ENCODE measurements at regions not wholly inside any gene's neighbourhood (a gene's known extent, or its start where the extent isn't known, plus 50 kb on each side); places are given as distances from the start of the nearest gene placed in this dataset.

DNA sequence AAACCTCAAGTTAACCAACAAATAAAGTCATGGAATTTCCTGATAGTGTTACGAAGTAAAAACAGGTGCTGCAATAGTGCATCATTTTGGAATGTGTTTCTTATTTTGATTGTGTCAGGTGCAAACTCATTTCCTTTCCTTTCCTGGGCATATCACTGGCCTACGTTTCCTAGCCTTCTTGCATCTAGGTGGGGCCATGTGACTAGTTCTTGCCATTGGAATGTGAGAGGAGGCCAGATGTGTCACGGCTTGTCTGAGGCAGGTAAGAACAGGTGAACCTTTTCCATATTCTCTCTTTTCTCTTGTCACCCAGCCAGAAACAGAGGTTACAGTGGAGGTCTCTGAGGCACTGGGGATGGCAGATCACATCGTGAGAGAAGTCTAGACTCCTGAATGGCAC lies 868.0 kb downstream of the RPA4 start:
- Histone ChIP-seq H3K4me2 (ENCODE audit: low read length) (no peak overlapping the region), H4K20me1 (ENCODE audit: insufficient read depth) (no peaks in the 10 kb centered on the region), H2AFZ (ENCODE audit: low read depth, low read length, poor library complexity, severe bottlenecking) (no peak overlapping the region), H3K4me1 (ENCODE audit: control insufficient read depth in 1 of 2, insufficient read depth in 2 of 2, low read length in 2 of 2) (no peaks in the 10 kb centered on the region), H3K9me2 (ENCODE audit: insufficient read depth) (no peaks in the 10 kb centered on the region), H3K36me3 (ENCODE audit: control insufficient read depth in 1 of 2, insufficient read depth in 2 of 2, low read length in 2 of 2) (no peaks in the 10 kb centered on the region), H3K9me3 (ENCODE audit: control insufficient read depth in 1 of 2, insufficient read depth in 1 of 2, low read depth in 1 of 2, low read length in 2 of 2) (no peaks in the 10 kb centered on the region), H3K4me3 (replicated peaks in 1 of 2; ENCODE audit: low read depth in 1 of 2, low read length in 2 of 2) (no peak overlapping the region), H3K27me3 (ENCODE audit: insufficient read depth, low read length) (no peaks in the 10 kb centered on the region), H3K79me2 (ENCODE audit: insufficient read depth, low read length) (no peaks in the 10 kb centered on the region), H3K9ac (ENCODE audit: low read length) (no peak overlapping the region), H3K27ac (ENCODE audit: low read depth, low read length) (no peak overlapping the region)
- no peak for TF ChIP-seq SP1 (IDR thresholded peaks at IDR 0.05; ENCODE audit: low read depth)
- TF ChIP-seq EZH2phosphoT487 (IDR thresholded peaks at IDR 0.05; ENCODE audit: borderline replicate concordance), result no peak
- TF ChIP-seq SIN3A (IDR thresholded peaks at IDR 0.05; ENCODE audit: low read depth), result no peak
- TF ChIP-seq, protein P1, sequence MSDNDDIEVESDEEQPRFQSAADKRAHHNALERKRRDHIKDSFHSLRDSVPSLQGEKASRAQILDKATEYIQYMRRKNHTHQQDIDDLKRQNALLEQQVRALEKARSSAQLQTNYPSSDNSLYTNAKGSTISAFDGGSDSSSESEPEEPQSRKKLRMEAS (IDR thresholded peaks at IDR 0.05), result no peak
- TF ChIP-seq ZNF274 (IDR thresholded peaks at IDR 0.05; ENCODE audit: low read depth, low read length), result no peak
- TF ChIP-seq SRF (IDR thresholded peaks at IDR 0.05; ENCODE audit: low read depth), result no peak
- TF ChIP-seq RAD21 (IDR thresholded peaks at IDR 0.05; ENCODE audit: low read depth), result no peak
- TF ChIP-seq, protein P2, sequence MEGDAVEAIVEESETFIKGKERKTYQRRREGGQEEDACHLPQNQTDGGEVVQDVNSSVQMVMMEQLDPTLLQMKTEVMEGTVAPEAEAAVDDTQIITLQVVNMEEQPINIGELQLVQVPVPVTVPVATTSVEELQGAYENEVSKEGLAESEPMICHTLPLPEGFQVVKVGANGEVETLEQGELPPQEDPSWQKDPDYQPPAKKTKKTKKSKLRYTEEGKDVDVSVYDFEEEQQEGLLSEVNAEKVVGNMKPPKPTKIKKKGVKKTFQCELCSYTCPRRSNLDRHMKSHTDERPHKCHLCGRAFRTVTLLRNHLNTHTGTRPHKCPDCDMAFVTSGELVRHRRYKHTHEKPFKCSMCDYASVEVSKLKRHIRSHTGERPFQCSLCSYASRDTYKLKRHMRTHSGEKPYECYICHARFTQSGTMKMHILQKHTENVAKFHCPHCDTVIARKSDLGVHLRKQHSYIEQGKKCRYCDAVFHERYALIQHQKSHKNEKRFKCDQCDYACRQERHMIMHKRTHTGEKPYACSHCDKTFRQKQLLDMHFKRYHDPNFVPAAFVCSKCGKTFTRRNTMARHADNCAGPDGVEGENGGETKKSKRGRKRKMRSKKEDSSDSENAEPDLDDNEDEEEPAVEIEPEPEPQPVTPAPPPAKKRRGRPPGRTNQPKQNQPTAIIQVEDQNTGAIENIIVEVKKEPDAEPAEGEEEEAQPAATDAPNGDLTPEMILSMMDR (IDR thresholded peaks at IDR 0.05 in 2 of 3, conservative IDR thresholded peaks at IDR 0.05 in 1 of 3; ENCODE audit: borderline replicate concordance in 1 of 3, insufficient read depth in 1 of 3, low read depth in 2 of 3, low read length in 2 of 3), result no peak
- TF ChIP-seq ELF1 (IDR thresholded peaks at IDR 0.05; ENCODE audit: borderline replicate concordance, low read depth), result no peak
- TF ChIP-seq FOSL1 (IDR thresholded peaks at IDR 0.05; ENCODE audit: low read depth), result no peak
- TF ChIP-seq YY1 (IDR thresholded peaks at IDR 0.05; ENCODE audit: extremely low read depth, insufficient replicate concordance, low read depth, low read length), result no peak
- TF ChIP-seq JUND (IDR thresholded peaks at IDR 0.05), result no peak
- TF ChIP-seq TCF7L2 (IDR thresholded peaks at IDR 0.05; ENCODE audit: borderline replicate concordance, extremely low read depth, insufficient read depth, insufficient read length), result no peak
- no peak for TF ChIP-seq ATF3 (IDR thresholded peaks at IDR 0.05)
- TF ChIP-seq EGR1 (IDR thresholded peaks at IDR 0.05; ENCODE audit: low read depth), result no peak
- TF ChIP-seq ZFX (IDR thresholded peaks at IDR 0.05), result no peak
- no peak for TF ChIP-seq CEBPB (IDR thresholded peaks at IDR 0.05; ENCODE audit: low read depth)
- no peak for TF ChIP-seq POLR2A (IDR thresholded peaks at IDR 0.05; ENCODE audit: borderline replicate concordance, extremely low read depth, insufficient read depth, insufficient read length)
- no peak for TF ChIP-seq CBX3 (IDR thresholded peaks at IDR 0.05; ENCODE audit: low read depth)
- no peak for TF ChIP-seq EZH2 (IDR thresholded peaks at IDR 0.05)
- no TSS peak for BruUV-seq (replicated peaks)
- no peak for ATAC-seq
- ChIA-PET CTCF (no interaction called here), RAD21 (ENCODE audit: low non-redundant PET in 1 of 2, low total read pairs in 2 of 2, uncharacterized antibody in 2 of 2, unreplicated experiment in 2 of 2) (no interaction called here), POLR2A (no interaction called here)
- intact Hi-C loops (cut with micrococcal nuclease), result no loop called here
- DNase-seq (ENCODE audit: low read depth, low spot score), result no peak

All from HCT116 (cell line).